GM19035 (cell line): ENCODE measurements at regions not wholly inside any gene's neighbourhood (a gene's known extent, or its start where the extent isn't known, plus 50 kb on each side); places are given as distances from the start of the nearest gene placed in this dataset.
"Not testable (repeated sequence)": the region's sequence is repeated elsewhere in the genome, so short reads cannot be mapped to it uniquely, and the experiment has no call there.

Source experiments
- ATAC-seq: cut with Tn5 transposase; IDR thresholded peaks from one replicate; pipeline ENCODE4 v1.9.1; 2021; ENCODE audit not compliant: unreplicated experiment

DNA sequence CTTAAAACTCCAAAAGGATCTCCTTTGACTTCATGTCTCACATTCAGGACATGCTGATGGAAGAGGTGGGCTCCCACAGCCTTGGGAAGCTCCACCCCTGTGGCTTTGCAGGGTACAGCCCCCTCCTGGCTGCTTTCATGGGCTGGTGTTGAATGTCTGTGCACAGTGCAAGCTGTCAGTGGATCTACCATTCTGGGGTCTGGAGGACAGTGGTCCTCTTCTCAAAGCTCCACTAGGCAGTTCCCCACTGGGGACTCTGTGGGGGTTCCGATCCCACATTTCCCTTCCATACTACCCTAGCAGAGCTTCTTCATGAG lies 150.2 kb upstream of the FBXL17 start:
- ATAC-seq, result not testable (repeated sequence)

GRCh38 chr5:108531367-108532128 lies 149.7 kb upstream of the FBXL17 start:
- no peak for ATAC-seq

GRCh38 chr5:108530706-108531105 lies 148.8 kb upstream of the FBXL17 start:
- no peak for ATAC-seq

DNA sequence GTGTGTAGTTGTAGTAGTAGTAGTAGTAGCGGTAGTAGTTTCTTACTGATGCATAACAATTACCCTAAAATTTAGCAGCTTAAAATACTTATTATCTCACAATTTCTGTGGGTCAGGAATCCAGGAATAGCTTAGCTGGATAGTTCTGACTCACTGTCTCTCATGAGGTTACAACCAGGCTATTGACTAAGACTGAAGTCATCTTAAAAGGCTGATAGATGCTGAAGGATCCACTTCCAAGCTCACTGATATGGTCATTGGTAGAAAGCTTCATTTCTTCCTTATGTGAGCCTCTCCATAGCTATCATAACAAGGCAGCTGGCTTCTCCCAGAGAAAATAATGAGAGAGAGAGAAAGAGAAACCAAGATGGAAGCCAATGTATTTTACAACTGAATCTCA lies 147.5 kb upstream of the FBXL17 start:
- ATAC-seq, result no peak

DNA sequence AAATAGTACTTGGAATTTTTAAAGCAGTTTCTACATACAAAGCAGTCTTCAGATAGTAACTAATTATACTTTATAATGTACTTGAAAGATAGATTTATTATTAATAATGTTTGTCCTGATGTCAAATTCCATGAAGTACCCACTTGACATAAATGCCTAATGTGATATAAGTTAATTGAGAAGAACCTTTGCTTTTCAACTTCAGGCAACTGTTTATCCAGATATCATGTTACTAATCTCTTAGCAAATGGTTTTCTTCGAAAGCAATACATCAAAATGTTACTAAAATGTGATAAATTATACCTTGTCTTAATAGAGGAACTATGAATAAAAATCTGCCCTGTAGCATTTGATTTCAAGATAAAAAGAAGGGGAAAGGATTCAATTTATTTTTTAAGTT lies 146.8 kb upstream of the FBXL17 start:
- ATAC-seq, result no peak

DNA sequence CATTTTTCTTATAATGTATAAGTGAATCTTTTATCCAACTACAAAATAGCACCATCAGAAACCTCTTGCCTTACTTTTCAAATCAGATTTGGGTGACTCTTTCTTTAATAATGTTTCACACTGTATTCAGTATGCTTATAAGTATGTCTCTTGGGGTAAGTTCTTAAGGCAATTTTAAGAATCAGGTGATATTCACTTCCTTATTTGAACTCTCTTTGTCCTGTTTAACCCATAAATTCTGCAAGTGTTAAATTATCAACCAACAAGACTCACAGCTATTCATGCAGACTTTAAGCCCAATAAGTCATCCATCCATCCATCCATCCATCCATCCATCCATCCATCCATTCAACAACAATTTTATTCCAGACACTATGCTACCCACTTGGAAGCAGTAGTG lies 142.7 kb upstream of the FBXL17 start:
- ATAC-seq, result no peak

DNA sequence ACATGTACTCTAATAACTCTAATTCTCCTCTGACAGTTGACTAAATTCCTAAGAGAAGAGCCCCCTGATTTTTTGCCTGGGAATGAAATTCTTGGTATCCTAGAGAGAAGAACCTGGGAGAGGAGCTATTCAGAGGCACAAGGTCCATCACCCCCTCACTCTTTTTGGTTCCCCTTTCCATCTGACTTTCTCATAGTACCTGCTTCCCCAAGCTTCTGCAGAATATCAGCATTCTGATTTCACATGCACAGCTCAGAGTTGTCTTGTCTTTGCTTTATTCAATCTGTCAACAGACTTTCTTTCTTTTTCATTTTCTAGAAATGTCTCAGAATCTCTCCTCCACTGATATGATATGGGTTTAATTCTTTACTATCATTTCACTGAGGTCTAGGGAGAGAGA lies 141.5 kb upstream of the FBXL17 start:
- no peak for ATAC-seq

- ATAC-seq, result peak; percentile 49
Observed at GRCh38 chr5:108521841-108522506, 140.1 kb upstream of the FBXL17 start.

DNA sequence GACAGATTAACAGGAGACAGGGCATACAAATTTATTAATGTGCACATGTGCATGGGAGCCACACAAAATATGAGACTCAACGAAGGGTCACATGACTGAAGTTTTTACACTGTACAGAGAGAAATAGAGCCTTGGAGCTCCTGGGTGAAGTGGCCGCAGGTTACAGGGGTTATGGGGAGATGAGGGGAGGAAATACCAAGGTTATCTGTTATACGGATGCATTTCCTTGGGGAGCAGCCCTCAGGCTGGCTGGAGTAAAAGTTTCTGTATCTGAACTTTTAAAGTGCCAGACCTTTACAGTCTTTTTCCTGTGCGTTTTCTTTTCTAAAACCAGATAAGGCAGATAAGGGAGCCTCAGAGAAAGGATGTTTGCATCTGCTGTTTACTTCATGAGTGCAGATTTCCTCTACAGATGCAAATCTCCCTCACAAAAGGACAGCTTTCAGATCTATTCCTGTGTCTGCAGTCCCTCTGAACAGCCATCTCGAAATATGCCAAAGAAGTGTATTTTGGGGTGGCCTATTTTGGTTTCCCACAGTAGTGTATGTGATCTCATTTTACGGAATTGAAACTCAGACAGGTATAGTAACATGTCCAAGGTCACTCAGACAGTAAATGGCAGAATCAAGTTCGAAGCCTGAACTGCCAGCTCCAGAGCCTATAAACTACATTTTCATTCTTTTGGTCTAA lies 139.3 kb upstream of the FBXL17 start:
- peak; percentile 91 for ATAC-seq

- ATAC-seq, result no peak
Observed at GRCh38 chr5:108516785-108517184, 134.9 kb upstream of the FBXL17 start.

- ATAC-seq, result no peak
Observed at GRCh38 chr5:108515517-108516105, 133.7 kb upstream of the FBXL17 start.

DNA sequence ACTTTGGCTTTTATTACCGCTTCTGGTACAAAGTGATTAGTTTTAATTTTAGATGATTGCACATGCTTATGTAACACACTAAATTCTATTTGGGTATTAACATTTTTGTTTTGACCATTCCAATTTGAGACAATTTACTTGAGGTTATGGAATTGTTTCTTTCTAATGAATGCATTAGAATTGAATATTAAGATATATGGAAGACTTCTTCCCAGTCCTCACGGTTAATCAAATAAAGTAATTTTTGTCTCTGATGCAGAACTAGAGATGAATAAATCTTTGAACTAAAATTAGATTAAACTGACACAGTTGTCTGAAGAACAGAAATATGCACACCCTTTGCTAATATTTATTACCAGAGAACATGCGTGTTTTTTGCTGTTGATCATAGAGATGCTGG lies 127.1 kb upstream of the FBXL17 start:
- no peak for ATAC-seq

- no peak for ATAC-seq
Observed at GRCh38 chr5:108507631-108508030, 125.7 kb upstream of the FBXL17 start.

DNA sequence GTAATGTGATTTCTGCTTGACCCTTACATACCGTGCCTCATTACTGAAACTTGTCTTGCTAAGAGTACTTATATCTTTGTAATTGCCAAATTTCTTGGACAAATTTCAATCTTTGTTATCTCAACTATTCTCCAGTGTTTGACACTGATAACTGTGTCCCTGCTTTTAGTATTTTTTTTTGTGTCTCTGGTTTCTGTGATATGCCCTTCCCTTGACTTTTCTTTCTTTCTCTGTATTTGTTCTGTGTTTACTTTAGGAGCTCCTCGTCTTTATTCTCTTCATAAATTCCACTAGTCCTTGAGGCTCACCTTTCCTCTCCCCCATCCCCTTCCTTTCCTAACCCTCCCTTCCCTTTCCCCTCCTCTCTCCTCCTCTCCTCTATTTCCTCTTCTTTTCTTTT lies 123.7 kb upstream of the FBXL17 start:
- ATAC-seq, result no peak

DNA sequence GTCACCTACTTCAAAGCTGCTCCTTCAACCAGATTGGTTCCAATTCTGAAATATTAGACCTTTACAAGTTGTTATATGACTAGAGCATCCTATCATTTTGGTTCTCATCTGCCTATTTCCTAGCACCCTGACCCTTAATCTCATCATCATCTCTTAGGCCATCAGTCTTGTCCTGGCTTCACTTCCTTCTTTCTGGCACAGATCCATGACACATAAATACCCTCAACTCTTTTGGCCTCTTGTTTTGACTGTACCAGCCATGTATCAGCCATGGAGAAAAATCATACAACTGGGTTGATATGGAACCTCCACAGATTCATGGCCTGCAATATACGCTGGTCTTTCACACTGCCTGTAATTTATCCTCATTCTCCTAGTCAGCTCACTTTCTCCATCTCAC lies 123.1 kb upstream of the FBXL17 start:
- no peak for ATAC-seq

DNA sequence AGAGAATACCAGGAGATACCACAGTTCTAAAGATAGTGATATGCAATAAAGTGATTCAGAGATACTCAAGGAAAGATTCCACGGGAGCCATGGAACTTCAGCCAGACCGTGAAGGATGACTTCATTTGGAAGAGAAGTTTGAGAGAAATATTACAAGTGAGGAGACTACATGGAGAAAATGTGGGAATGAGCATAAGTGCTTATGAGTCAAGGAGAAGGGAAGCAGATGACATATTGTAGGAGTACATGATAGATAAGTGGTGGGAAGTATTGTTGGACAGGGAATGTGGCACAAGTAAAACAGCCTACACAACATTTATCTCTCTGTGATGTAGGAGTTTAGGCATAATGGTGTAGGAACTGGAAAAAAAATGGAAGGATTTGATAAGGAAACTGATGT lies 122.1 kb upstream of the FBXL17 start:
- no peak for ATAC-seq

- ATAC-seq, result not testable (repeated sequence)
Observed at GRCh38 chr5:108495615-108496014, 113.7 kb upstream of the FBXL17 start.

GRCh38 chr5:108487951-108488350 lies 106.1 kb upstream of the FBXL17 start:
- no peak for ATAC-seq

DNA sequence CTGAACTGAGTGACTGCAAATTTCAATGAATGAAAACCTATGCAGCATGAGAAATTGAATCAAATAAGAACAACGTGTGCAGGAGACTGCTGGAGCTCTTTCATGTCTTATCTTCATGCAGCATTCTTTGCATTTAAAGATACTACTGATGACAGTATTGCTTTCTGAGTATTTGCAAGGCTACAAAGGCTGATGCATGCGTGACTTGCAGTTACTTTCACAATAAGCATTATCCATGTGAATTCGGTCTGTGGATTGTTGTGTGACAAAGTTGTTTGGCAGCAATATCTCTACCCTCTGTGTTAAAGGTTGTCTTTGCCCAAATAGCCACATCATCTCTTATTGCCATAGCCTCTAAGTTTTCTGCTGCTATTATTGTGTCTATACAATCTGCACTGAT lies 102.1 kb upstream of the FBXL17 start:
- ATAC-seq, result no peak

GRCh38 chr5:108481355-108481931 lies 99.5 kb upstream of the FBXL17 start:
- ATAC-seq, result no peak

DNA sequence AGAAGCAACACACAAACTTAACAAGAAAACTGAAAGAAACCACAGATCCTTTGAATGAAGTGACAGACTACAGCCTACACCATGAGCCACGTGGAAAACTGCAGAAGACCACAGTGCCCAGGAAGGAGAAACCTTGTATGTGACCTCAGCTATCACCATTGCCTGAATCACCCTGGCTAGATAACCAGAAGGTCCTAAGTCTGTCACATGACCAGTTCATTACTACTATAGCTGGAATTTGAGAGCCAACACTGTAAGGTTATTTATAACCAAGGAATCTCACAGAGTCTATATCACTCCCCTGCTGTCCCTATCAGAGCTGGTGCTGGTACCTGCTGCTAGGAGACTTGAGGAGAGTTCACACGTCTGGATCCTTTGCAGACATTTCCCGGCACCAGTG lies 90.3 kb upstream of the FBXL17 start:
- ATAC-seq, result no peak

DNA sequence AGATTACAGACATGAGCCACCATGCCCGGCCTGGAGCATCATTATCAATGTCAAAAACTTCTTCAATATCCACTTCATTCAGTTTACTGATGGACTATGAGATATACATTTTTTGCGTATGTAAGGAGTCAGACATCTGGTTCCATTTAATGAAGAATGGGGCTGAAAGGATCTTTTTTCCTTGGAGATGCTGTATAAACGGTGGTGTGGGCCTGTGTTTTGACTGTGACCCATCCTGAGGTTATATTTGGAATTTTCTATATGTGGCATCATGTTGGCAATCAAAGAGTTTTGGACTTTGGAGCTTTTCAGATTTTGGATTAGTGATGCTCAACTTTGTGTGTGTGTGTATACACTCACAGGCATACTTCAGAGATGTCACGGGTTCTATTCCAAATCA lies 85.7 kb upstream of the FBXL17 start:
- no peak for ATAC-seq
